ENCODE measurements at regions not wholly inside any gene's neighbourhood (a gene's known extent, or its start where the extent isn't known, plus 50 kb on each side); places are given as distances from the start of the nearest gene placed in this dataset.

DNA sequence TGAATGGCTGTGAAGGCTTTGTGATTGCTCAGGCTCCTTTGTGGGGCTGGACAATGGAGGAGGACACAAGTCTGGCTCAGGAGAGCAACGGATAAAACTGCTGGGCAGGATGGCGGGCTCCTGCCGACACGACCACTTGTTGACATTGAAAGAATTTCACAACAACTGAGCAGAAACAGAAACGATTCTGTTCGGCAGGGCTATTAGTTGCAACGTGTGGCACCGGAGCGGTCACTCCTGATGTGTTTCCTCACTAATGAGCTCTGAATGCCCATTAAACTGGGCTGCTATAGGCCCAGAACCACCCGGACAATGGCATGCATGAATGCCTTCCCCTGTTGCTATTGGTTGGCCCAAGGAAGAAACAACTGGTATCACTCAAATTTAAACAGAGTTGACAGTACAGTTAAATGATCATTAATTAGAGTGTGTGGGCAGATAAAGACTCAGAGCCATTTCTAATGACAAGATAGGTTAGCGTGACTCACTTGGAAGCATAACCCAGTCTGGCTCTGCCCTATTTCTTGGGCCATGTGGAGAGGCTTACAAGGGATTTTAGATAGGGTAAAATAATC, 142.9 kb downstream of the ASCL1 start:
- no peak for DNase-seq

DNA sequence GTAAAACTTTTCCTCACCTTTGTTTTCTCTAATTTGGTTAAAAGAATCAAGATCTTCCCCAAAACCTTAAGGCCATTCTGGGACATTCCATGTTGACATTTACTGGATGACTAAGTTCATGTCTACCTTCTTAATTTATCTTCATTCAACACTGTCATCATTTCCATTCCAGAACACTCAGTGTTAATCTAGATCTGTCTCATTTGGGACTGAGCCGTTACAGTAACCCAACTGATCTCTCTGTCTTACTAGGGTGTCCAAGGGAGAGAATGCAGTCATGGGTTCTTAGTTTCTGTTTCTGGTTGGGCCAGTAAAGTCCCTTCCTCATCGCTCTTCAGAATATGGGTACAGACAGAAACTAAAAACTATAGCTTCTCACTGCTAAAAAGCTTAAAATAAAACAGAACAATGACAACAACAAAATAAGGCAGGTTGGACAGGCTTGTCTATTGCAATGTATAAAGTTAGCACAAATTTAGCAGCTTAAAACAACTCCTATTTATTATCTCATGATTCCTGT, 144.8 kb downstream of the ASCL1 start:
- DNase-seq: no peak

DNA sequence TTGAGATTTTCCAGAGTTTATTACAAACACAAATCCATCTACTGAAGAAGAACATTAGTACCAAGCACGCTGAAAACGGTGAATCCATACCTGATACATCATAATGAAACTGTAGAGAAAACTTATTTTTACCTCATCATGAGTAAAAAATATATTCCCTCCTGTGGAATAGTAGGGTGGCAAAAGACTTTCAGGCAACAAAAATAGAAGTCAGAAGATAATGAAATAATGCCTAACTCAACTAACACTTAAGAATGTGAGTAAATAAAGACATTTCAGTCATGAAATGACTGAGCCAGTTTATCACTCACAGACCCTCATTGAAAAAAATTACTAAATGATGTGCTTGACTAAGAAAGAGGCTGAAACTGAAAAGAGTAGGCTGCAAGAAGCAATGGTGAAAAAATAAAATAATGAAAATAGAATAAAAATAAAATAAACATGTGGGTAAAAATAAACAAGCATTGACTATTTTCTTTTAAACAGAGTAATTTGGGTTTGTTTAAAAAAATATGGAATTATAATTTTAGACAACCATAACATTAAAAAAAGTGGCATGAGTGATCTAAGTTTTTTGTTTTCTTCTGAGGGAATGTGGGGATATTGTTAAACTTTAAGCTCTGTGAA, 148.6 kb downstream of the ASCL1 start:
- DNase-seq: no peak

DNA sequence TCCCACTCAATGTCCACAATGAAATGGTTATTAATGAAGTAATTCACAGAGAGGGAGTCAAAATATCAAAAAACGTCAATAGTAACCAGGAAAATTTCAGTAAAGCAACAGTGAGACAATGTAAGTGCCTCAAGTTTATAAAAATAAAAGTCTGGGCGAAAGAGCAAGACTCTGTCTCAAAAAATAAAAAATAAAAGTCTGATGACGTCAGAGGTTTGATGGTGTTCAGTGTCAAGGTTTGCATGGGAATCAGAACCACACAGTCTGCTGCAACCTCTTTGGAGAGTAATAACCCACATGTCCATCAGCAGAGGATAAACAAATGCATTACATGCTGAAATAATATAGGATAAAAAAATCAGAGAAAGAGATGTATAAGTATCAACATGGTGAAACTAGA, 152.4 kb downstream of the ASCL1 start:
- DNase-seq: no peak

DNA sequence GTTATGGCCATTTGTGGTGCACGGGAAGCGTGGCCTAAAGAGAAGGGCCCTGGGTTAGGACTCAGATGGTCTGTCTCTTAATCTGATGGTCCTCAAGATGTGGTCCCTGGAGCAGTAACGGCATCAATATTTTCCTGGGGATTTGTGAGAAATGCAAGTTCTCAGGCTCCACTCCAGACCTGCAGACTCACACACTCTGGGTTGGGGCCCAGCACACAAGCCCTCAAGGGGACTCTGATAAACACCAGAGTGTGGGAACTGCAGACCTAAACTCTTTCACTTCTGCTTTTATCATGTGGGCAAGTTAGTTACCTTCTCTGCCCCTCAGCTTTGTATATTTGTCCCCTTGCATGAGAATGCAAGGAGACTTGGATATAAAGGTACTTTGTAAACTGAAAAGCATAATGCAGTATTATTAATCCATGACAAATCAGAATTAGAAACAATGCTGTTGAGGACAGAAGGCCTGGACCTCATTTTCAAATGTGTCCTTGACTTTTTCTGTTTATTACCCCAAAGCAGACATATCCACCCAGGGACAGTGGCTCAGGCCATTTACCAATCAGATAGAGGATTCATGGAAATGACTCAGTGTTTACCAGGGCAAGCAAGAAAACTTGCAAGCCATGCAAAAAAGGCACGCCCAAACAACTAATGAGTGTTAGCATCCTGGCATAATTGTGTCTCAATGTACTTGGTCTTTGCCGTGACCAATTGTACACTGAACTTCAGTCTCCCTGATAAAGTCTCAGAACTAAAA, 157.0 kb downstream of the ASCL1 start:
- DNase-seq: no peak

DNA sequence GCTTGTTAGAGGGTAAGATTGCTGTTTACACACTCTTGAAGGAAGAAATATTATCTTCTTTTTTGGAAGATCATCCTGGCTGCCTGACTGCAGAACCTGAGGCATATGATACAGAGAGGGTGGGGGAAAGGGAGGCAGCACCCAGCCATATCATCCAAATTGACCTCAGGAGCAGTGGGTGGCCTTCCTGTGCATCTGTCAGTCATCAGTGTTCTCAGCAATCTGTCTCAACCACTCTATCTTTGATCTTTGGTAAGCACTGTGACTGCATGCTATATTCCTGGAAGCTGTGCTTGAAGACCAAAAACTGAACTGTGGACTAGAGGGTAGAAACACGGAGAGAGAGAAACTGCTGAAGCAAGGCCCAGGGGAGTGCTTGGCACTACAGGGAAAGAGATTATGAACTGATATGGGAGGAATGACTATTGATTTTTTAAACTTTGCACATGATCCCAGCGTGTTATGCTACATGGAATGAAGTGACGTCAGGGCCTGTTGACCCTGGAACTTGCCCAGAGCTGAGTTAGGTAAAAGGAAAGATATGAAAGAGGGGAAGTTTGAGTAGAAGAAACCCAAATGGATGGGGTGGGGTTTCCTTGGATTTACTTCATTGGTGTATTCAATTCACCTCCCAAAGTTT, 171.5 kb downstream of the ASCL1 start:
- no peak for DNase-seq

DNA sequence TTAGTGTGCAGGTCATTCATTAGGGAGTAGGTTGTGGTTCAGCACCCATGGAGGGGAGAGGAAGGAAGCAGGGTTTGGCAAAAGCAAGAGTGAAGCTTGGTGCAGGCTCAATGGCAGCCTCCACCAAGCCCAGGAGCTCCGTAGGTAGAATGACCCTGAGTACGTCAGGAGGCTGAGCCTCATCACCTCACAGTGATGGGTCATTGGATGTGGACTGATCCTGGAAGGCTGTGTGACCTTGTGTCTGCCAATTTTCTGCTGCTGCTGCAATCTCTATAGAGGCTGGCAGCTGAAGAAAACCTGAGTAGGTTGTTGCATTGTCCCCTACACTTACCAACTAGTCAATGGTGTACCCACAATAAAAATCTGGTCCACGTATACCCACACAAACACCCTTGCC, 173.1 kb downstream of the ASCL1 start:
- DNase-seq: no peak

DNA sequence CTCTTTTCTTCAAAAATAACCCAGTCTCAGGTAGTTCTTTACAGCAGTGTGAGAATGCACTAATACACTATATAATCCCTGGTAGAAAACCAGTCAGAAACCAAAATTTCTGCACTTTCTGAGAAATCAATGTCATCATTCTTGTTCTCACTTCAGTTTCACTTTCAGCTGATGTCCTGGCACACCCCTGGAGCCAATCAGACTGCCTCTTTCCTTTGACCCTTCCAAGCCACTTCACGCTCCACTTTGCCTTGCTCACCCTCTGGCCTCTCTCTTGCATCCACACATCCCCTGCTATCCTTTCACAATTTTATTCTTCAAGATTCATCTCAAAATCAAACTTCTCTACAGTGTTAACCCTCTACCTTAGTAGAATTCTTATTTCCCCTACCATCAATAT, 181.1 kb downstream of the ASCL1 start:
- DNase-seq: no peak

DNA sequence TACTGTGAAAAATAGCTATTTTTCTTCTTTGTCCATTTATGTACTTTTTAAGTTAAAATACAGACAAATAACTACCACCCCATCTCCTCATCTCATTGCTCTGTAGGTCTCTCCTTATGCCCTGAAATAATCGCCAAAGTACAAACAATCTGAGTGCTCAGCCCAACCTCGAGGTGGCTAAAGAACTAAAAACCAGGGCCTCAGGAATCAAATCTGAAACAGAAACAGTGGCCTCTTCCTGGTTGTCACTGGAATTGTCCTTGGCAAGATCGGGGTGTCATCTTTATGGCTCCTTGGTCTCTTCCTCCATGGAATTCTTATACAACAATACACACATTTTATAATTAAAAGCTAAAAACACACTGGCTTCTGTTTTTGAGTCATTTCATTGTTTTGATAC, 182.4 kb downstream of the ASCL1 start:
- no peak for DNase-seq

DNA sequence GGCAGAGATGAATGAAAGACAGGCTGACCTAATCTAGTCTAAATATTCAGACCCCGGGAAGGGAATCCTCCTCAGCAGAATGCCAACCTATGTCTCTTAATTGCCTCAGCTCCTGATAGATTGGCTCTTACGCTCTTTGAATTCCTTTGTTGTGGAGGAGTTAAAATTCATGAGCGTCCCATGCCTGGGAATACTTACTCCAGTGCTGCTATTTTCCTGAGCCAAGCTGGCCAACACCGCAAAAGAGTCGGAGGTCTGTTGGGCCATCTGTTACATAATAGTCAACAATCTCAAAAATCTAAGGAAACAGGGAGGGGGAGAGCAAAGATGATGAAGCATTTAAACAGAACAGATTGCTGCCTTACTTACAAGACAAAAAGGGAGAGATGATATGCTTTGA, 182.8 kb downstream of the ASCL1 start:
- DNase-seq: peak; percentile 60

DNA sequence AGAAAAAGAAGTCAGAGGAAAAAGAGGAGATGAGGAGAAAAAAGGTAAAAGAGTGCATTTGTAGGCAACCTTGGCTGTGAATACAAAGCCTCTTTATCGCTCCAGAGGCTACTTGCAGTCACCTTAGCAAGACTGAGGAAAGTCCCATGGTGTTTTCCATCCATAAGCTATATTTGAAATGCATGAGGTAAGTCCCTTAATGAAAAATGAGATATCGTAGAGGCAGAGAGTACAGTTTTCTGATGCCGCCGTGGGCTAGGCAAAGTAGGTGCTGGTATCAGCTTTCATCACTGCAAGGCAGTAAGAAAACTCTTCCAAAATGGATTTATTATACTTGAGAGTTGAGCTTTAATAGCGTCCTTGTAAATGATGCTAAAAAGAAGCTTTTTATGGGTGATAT, 186.8 kb downstream of the ASCL1 start:
- no peak for DNase-seq

DNA sequence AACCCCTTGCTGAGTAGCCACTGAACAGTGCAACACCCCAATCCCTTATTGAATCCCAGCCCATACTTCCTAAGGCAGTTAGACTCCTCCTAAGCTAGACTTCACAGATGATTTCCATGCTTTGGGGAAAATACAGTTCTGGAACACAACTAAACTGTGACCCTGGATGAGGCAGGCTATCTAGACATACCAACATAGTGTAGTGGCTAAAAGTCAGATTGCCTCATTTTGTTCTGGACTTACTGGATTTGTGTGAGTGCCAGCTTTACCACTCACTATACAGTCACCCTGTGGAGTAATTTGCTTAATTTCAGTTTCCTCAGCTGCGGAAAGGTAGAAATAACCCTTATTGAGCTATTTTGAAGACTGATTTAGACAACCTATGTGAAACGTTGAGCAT, 203.1 kb downstream of the ASCL1 start:
- no peak for DNase-seq

DNA sequence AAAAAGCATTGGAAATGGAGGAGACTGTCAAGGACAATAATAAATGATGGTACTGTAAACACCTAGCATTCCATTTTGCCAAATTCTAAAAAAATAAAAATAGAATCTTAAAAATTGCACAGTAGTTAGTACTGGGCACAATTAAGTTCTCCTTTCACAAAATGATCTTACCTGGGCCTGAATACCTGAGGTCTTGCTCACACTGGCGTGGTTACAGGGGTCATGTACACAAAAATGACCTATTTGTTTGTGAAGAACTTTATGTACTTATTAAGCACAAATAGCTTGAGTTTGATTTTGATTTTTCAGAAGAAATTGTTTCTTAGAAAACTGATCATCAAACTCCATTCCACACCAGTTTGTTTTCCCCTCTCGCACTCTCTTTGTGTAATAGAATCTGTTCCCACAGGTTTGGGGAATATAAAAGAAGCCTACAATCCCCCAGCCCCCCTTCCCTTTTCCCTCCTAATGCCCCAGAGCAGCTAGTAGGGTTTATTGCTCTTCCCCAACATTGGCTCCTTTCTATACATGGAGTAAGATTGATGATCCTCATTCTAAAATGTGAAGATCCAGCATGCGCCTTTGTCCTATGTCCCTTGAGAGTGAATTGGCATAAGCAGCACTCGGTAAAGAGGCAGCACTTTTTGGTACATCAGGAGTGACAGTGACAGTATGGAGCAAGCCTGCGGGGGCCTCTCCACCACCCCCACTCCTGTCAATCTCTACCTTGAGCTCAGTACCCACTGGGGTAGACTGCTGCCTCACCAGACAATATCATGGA, 204.3 kb downstream of the ASCL1 start:
- no peak for DNase-seq

DNA sequence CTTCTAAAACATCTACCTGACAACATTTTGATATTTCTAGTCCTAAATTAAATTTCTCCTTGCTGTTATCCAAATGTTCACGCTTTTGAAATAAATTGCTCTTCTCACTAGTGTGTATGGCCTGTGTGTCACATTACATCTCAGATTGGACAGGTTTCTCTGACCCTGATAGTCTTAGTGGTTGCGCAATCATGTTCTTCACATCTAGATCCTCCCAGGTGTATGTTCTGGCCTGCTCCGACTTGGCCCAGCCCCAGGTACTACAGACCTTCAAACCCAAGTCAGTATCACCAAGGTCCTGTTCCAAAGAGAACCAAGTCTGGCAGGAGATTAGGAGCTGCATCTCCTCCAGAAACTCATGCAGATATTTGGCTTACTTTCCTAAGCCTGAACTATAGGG, 209.5 kb downstream of the ASCL1 start:
- DNase-seq: no peak

DNA sequence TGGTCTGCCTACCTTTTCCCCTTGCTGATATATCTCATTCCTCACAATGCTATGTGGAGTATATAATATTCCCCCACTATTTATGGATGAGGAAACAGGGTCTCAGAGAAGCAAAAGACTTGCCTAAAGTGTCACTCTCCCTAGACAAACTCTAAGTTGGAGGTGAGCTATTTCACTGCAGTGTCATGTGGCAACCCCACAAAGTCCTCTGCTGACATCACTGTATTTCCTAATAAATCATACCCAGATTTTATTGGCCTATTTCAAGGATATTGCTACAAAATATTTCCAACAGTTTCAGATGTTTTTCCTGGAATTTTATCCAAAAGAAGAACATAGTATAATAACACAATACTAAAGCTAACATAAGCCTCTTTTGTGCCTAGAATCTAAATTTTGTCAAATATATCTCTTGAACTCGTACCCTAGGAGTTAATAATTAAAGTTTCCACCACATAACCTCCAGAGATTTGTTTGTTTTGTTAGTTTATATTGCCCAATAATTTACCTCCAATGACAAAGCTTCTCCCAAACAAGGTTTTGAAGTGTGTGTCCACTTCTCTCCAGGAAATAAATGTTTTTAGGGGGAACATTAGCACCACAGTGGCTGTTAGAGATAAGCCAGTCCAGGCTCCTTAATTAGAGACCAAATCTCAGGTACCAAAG, 215.1 kb downstream of the ASCL1 start:
- DNase-seq: no peak

DNA sequence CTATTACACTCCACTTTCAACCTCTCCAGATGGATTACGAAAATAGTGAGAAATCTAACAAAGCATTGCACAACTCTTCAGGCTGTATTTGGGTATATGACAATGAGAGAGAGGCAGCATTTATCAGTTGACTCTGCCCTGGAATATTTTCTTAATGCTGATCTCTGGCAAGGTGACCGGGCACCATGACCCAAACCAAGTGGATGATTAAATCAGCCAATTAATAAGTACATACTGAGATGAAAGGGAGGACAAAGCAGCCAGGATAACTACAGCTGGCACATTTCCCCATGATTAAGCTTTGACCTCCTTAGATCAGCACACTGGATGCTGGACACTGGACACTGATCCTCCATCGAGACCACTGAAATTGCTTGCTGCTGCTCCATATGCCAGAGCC, 218.2 kb downstream of the ASCL1 start:
- no peak for DNase-seq

DNA sequence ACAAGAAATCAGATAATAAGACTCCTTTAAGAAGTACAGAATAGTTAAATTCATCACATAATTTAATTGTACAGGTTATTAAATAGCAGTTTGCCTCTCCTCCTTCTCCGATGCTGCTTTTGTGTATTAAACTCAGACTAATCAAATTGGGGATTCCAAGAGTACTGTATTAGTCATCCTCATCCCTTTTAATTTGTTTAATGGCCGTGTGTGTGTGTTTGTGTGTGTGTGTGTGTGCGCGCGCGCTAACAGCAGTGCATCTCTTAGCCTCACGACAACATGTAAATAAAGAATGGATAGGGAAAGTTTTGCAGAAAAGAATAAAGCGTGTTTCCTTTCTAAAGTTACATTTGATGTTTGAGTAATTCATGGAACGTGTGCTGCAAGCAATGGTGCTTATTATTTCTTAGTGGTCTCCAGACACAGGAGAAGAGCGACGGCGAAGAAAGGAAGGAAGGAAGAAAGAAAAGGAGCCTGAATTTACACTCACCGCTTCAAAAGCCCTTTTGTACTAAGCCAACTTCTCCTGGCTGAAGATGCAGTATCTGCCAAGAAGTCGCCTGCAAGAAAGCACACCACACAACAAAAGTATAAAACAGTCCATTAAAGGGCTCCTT, 220.3 kb downstream of the ASCL1 start:
- no peak for DNase-seq

DNA sequence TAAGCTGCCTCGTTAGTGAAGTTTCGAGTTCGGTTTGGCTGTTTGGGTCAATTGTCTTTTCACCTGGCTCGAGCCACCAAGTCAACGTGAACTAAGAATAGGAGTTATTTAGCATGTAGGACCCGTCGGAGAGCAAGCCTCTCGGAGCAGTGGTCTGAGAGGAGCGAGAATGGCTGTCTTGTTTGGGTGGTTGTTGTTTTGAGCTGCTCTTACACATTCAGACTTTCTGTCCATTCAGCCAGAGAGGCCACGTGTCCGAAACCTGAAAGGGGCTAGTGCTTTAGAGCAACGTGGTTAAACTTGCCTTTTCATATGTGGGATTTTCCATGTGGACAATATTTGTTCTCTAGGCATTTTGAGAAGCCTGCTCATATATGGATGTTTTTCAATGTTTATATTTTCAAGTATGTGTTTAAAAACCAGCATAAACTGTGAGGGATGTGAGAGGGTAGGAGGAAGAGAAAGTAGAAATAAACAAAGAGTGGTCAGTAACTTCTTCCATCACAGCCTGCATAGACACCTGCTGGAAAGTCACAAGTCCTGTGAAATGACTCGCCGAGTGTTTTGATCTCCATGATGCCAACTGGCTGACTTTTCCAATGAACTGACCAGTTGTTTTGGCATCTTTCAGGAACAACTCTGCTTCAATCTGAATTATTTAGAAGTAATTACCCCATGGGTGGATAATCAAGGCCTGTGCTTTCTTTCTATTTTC, 221.0 kb downstream of the ASCL1 start:
- no peak for DNase-seq

DNA sequence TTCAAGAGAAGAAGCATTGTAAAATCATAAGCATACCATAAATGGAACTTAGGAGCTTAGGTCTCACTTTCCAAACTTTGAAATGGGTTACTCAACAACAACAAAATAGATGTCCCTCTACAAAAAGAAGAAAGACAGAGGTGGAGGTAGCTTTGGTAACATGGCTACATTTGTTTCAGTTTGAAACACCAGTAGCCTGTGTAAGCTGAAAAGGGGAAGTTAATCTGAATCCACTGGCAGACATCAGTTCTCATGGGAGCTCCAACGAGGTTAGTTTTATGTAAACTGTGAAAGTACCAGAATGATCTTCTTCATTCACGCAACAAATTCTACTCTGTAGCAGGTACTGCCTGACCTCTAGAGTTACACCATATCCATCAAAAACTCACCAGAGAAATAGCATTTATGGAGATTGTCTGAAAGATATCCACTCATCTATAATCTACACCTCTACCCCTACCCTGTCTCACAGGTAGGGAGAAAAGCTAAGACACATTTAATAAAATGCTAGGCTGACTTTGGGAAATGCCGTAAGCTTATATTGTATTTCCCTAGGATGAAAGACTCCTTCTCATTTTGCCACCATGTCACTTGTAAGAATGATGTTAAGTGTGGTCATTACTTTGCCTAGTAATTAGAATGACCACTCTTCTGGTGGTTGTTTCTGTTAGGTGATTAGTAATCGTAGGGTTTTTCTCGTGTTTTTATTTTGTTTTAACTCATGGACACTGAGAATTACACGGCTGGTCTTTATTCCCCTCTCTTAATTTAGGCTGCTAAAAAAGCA, 224.1 kb downstream of the ASCL1 start:
- no peak for DNase-seq

DNA sequence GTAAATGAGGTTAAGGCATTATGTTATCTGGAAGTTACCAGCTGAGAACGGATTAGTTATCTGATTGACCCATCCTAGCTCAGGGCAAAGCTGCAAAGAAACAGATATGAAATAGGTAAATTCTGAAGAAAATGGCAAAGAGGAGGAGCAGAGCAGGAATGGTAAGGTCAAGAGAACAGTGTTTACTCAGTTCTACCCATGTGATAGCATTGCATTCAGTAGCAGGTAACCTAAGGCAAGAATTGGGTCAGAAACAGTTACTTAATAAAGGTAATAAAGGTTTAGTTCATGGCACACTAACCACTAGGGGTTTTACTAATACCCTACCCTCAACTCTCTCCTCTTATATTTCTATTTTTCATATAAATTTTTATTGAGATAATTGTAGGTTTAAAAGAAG, 224.8 kb downstream of the ASCL1 start:
- DNase-seq: no peak

All from islet precursor cell (in vitro differentiated cells).